Mononuclear cell (primary cell): ENCODE measurements at regions not wholly inside any gene's neighbourhood (a gene's known extent, or its start where the extent isn't known, plus 50 kb on each side); places are given as distances from the start of the nearest gene placed in this dataset.

Experiments
- H3K27me3 ChIP-seq: 2 replicates; pipeline ENCODE4 v1.6.0; 2011; ENCODE audit warnings: low read length, control low read depth; ENCODE audit not compliant: insufficient read depth
- H3K4me1 ChIP-seq: 2 replicates; pipeline ENCODE4 v1.5.1; 2011; ENCODE audit warnings: mild to moderate bottlenecking, low read length, control low read depth; ENCODE audit not compliant: insufficient read depth
- H3K4me3 ChIP-seq: 2 replicates; pipeline ENCODE4 v1.5.1; 2011; ENCODE audit warnings: mild to moderate bottlenecking, low read length, moderate library complexity
- H3K9me3 ChIP-seq: 2 replicates; pipeline ENCODE4 v1.5.1; 2011; ENCODE audit warnings: low read depth, mild to moderate bottlenecking, control low read depth, low read length

- Histone ChIP-seq H3K4me3 (no peak overlapping the region), H3K27me3 (no peaks in the 10 kb centered on the region), H3K4me1 (no peaks in the 10 kb centered on the region), H3K9me3 (no peaks in the 10 kb centered on the region)
Observed at GRCh38 chr11:82365351-82365750, 368.3 kb downstream of the FAM181B start.

- no peaks in the 10 kb centered on the region for H3K4me1 ChIP-seq
- H3K27me3 ChIP-seq, result no peaks in the 10 kb centered on the region
- H3K4me3 ChIP-seq, result no peak overlapping the region
- H3K9me3 ChIP-seq, result no peaks in the 10 kb centered on the region
Observed at GRCh38 chr11:82356316-82356715, 377.3 kb downstream of the FAM181B start.

GRCh38 chr11:82355313-82355823 is 378.3 kb downstream of the FAM181B start:
- Histone ChIP-seq H3K27me3 (no peaks in the 10 kb centered on the region), H3K4me1 (no peaks in the 10 kb centered on the region), H3K9me3 (no peaks in the 10 kb centered on the region), H3K4me3 (no peak overlapping the region)

GRCh38 chr11:82326853-82327252 is 406.8 kb downstream of the FAM181B start:
- H3K4me3 ChIP-seq, result no peak overlapping the region
- H3K27me3 ChIP-seq, result no peaks in the 10 kb centered on the region

GRCh38 chr11:82321206-82321605 is 412.5 kb downstream of the FAM181B start:
- H3K27me3 ChIP-seq, result no peaks in the 10 kb centered on the region
- no peak overlapping the region for H3K4me3 ChIP-seq
- H3K9me3 ChIP-seq, result no peaks in the 10 kb centered on the region
- no peaks in the 10 kb centered on the region for H3K4me1 ChIP-seq

More at GRCh38 chr11:82326853-82327252, 406.8 kb downstream of the FAM181B start:
- H3K9me3 ChIP-seq, result no peaks in the 10 kb centered on the region
- no peaks in the 10 kb centered on the region for H3K4me1 ChIP-seq

GRCh38 chr11:82315093-82315492 is 418.6 kb downstream of the FAM181B start:
- no peaks in the 10 kb centered on the region for H3K27me3 ChIP-seq
- no peaks in the 10 kb centered on the region for H3K9me3 ChIP-seq
- H3K4me3 ChIP-seq, result no peak overlapping the region
- H3K4me1 ChIP-seq, result no peaks in the 10 kb centered on the region

GRCh38 chr11:82308979-82309378 is 424.7 kb downstream of the FAM181B start:
- no peaks in the 10 kb centered on the region for H3K27me3 ChIP-seq
- H3K4me3 ChIP-seq, result no peak overlapping the region
- no peaks in the 10 kb centered on the region for H3K4me1 ChIP-seq
- no peaks in the 10 kb centered on the region for H3K9me3 ChIP-seq

- no peaks in the 10 kb centered on the region for H3K27me3 ChIP-seq
- H3K4me1 ChIP-seq, result no peaks in the 10 kb centered on the region
- H3K4me3 ChIP-seq, result no peak overlapping the region
- no peaks in the 10 kb centered on the region for H3K9me3 ChIP-seq
Observed at GRCh38 chr11:82305123-82305522, 428.5 kb downstream of the FAM181B start.

GRCh38 chr11:82303671-82304070 is 430.0 kb downstream of the FAM181B start:
- H3K4me1 ChIP-seq, result no peaks in the 10 kb centered on the region
- H3K4me3 ChIP-seq, result no peak overlapping the region
- H3K9me3 ChIP-seq, result no peaks in the 10 kb centered on the region
- H3K27me3 ChIP-seq, result no peaks in the 10 kb centered on the region

GRCh38 chr11:82288471-82288870 is 445.2 kb downstream of the FAM181B start:
- Histone ChIP-seq H3K27me3 (no peaks in the 10 kb centered on the region), H3K4me1 (no peaks in the 10 kb centered on the region), H3K4me3 (no peak overlapping the region), H3K9me3 (peaks cover 4% of the 10 kb centered on the region)

- Histone ChIP-seq H3K4me1 (no peaks in the 10 kb centered on the region), H3K27me3 (no peaks in the 10 kb centered on the region), H3K9me3 (no peaks in the 10 kb centered on the region), H3K4me3 (no peak overlapping the region)
Observed at GRCh38 chr11:82270870-82271269, 462.8 kb downstream of the FAM181B start.

GRCh38 chr11:82268627-82269026 is 465.0 kb downstream of the FAM181B start:
- H3K4me1 ChIP-seq, result no peaks in the 10 kb centered on the region
- no peaks in the 10 kb centered on the region for H3K27me3 ChIP-seq
- no peak overlapping the region for H3K4me3 ChIP-seq
- H3K9me3 ChIP-seq, result no peaks in the 10 kb centered on the region

- Histone ChIP-seq H3K27me3 (no peaks in the 10 kb centered on the region), H3K4me3 (no peak overlapping the region), H3K9me3 (no peaks in the 10 kb centered on the region), H3K4me1 (no peaks in the 10 kb centered on the region)
Observed at GRCh38 chr11:82267186-82267585, 466.5 kb downstream of the FAM181B start.

- H3K9me3 ChIP-seq, result no peaks in the 10 kb centered on the region
- H3K4me3 ChIP-seq, result no peak overlapping the region
- no peaks in the 10 kb centered on the region for H3K27me3 ChIP-seq
- H3K4me1 ChIP-seq, result no peaks in the 10 kb centered on the region
Observed at GRCh38 chr11:82261367-82261766, 472.3 kb downstream of the FAM181B start.

- H3K4me1 ChIP-seq, result no peaks in the 10 kb centered on the region
- no peak overlapping the region for H3K4me3 ChIP-seq
- H3K27me3 ChIP-seq, result no peaks in the 10 kb centered on the region
- no peaks in the 10 kb centered on the region for H3K9me3 ChIP-seq
Observed at GRCh38 chr11:82250047-82250446, 483.6 kb downstream of the FAM181B start.

GRCh38 chr11:82246926-82247325 is 486.7 kb downstream of the FAM181B start:
- Histone ChIP-seq H3K4me1 (no peaks in the 10 kb centered on the region), H3K27me3 (no peaks in the 10 kb centered on the region), H3K4me3 (no peak overlapping the region), H3K9me3 (no peaks in the 10 kb centered on the region)
